ENCODE measurements at regions not wholly inside any gene's neighbourhood (a gene's known extent, or its start where the extent isn't known, plus 50 kb on each side); places are given as distances from the start of the nearest gene placed in this dataset.

GRCh38 chrX:859329-859728, 228.7 kb downstream of the SHOX start:
- no peak for TF ChIP-seq POLR2A (IDR thresholded peaks at IDR 0.05)
- no peak for TF ChIP-seq CTCF (IDR thresholded peaks at IDR 0.05)
- no peak for TF ChIP-seq EP300 (IDR thresholded peaks at IDR 0.05)
- no peak for TF ChIP-seq POLR2AphosphoS5 (IDR thresholded peaks at IDR 0.05)
- H3K36me3 ChIP-seq, result no peaks in the 10 kb centered on the region
- no peaks in the 10 kb centered on the region for H3K27me3 ChIP-seq
- H3K4me3 ChIP-seq, result no peak overlapping the region
- H3K9me3 ChIP-seq, result no peaks in the 10 kb centered on the region
- no peak for DNase-seq
- 90 to 94% methylated on average over 1 of the region's 1 CpG for WGBS, 2 donors
- H3K4me1 ChIP-seq, result no peaks in the 10 kb centered on the region
- ATAC-seq (ENCODE audit: low FRiP score in 2 of 2), result no peak
- H3K27ac ChIP-seq, result no peak overlapping the region

GRCh38 chrX:858542-859078, 228.0 kb downstream of the SHOX start:
- 91 to 96% methylated on average over 1 of the region's 1 CpG for WGBS, 2 donors
- Histone ChIP-seq H3K4me3 (no peak overlapping the region), H3K4me1 (no peaks in the 10 kb centered on the region)

GRCh38 chrX:857376-857775, 226.8 kb downstream of the SHOX start:
- 77 to 86% methylated on average over 5 of the region's 5 CpGs for WGBS, 2 donors
- no peak for DNase-seq
- TF ChIP-seq CTCF (IDR thresholded peaks at IDR 0.05) (no peak), POLR2AphosphoS5 (IDR thresholded peaks at IDR 0.05) (no peak), POLR2A (IDR thresholded peaks at IDR 0.05) (no peak), EP300 (IDR thresholded peaks at IDR 0.05) (no peak)
- H3K27me3 ChIP-seq, result no peaks in the 10 kb centered on the region
- H3K9me3 ChIP-seq, result no peaks in the 10 kb centered on the region
- H3K4me1 ChIP-seq, result no peaks in the 10 kb centered on the region
- H3K4me3 ChIP-seq, result no peak overlapping the region
- no peak overlapping the region for H3K27ac ChIP-seq
- no peaks in the 10 kb centered on the region for H3K36me3 ChIP-seq
- ATAC-seq (ENCODE audit: low FRiP score in 2 of 2), result no peak

More at GRCh38 chrX:858542-859078, 228.0 kb downstream of the SHOX start:
- DNase-seq (no peak), ATAC-seq (ENCODE audit: low FRiP score in 2 of 2) (no peak)
- Histone ChIP-seq H3K27ac (no peak overlapping the region), H3K36me3 (no peaks in the 10 kb centered on the region), H3K27me3 (no peaks in the 10 kb centered on the region), H3K9me3 (no peaks in the 10 kb centered on the region)
- TF ChIP-seq EP300 (IDR thresholded peaks at IDR 0.05), result no peak
- TF ChIP-seq CTCF (IDR thresholded peaks at IDR 0.05), result no peak
- TF ChIP-seq POLR2A (IDR thresholded peaks at IDR 0.05), result no peak

GRCh38 chrX:856566-857290, 226.1 kb downstream of the SHOX start:
- no peaks in the 10 kb centered on the region for H3K27me3 ChIP-seq
- no peaks in the 10 kb centered on the region for H3K36me3 ChIP-seq
- no peak overlapping the region for H3K4me3 ChIP-seq
- no peaks in the 10 kb centered on the region for H3K4me1 ChIP-seq
- DNase-seq (no peak), ATAC-seq (ENCODE audit: low FRiP score in 2 of 2) (no peak)
- no peaks in the 10 kb centered on the region for H3K9me3 ChIP-seq
- no peak overlapping the region for H3K27ac ChIP-seq
- no peak for TF ChIP-seq POLR2A (IDR thresholded peaks at IDR 0.05)
- TF ChIP-seq EP300 (IDR thresholded peaks at IDR 0.05), result no peak
- TF ChIP-seq POLR2AphosphoS5 (IDR thresholded peaks at IDR 0.05), result no peak
- TF ChIP-seq CTCF (IDR thresholded peaks at IDR 0.05), result no peak
- WGBS, 2 donors, result 67 to 75% methylated on average over 14 of the region's 14 CpGs

GRCh38 chrX:853304-853703, 222.7 kb downstream of the SHOX start:
- H3K9me3 ChIP-seq, result no peaks in the 10 kb centered on the region
- H3K4me3 ChIP-seq, result no peak overlapping the region
- no peaks in the 10 kb centered on the region for H3K27me3 ChIP-seq
- WGBS, 2 donors, result 77 to 85% methylated on average over 7 of the region's 7 CpGs
- ATAC-seq (ENCODE audit: low FRiP score in 2 of 2) (no peak), DNase-seq (no peak)
- H3K36me3 ChIP-seq, result no peaks in the 10 kb centered on the region
- no peak for TF ChIP-seq EP300 (IDR thresholded peaks at IDR 0.05)
- TF ChIP-seq POLR2A (IDR thresholded peaks at IDR 0.05), result no peak
- no peak for TF ChIP-seq CTCF (IDR thresholded peaks at IDR 0.05)
- no peak for TF ChIP-seq POLR2AphosphoS5 (IDR thresholded peaks at IDR 0.05)
- H3K27ac ChIP-seq, result no peak overlapping the region
- no peaks in the 10 kb centered on the region for H3K4me1 ChIP-seq

All from upper lobe of left lung (tissue), 6 donors.